K562 (cell line): ENCODE measurements at regions not wholly inside any gene's neighbourhood (a gene's known extent, or its start where the extent isn't known, plus 50 kb on each side); places are given as distances from the start of the nearest gene placed in this dataset.

Experiments used
- ATAC-seq: fragments of 200-7000 bp; cut with Tn5 transposase; 3 replicates; pipeline ENCODE4 v1.9.1; 2020; ENCODE audit warnings: moderate library complexity
- BruUV-seq: library from RNA; stranded (reverse); fragments of 400-500 nt; replicated peaks from 2 replicates; lab custom pipeline; 2021; lab: Mats Ljungman, UMichigan
- CTCF ChIA-PET: fragments of 300-600 bp; formaldehyde crosslinking; extraction: SDS; loops from one replicate; lab custom pipeline; 2021; ENCODE audit warnings: low intra/inter-chr PET ratio; lab: Yijun Ruan, JAX
- POLR2A ChIA-PET: fragments of 300-600, 350-650 bp; sonication (Branson Sonifier 250); formaldehyde crosslinking; extraction: SDS; loops from one replicate; lab custom pipeline; 2021; ENCODE audit warnings: antibody characterized with exemption, inconsistent platforms; lab: Yijun Ruan, JAX
- DNase-seq, 4 experiments: peaks; one replicate each; pipeline versions ENCODE4 v3.0.0 to v3.0.0-alpha.2; 2011 to 2018; ENCODE audit warnings: low spot score in 3 of 4, mixed read lengths in 3 of 4; ENCODE audit errors: extremely low read depth in 1 of 4
- FAIRE-seq: peaks from 2 replicates; lab custom pipeline; 2011; peaks lifted over from hg19 to GRCh38; lab: Jason Lieb, UNC
- H2AFZ ChIP-seq: 2 replicates; pipeline ENCODE4 v1.6.0; 2011; ENCODE audit warnings: low read depth, low read length, control low read depth, inconsistent platforms
- H3K27ac ChIP-seq: fragments of 200-600 bp; 3 replicates; pipeline ENCODE4 v1.8.0; 2011; ENCODE audit warnings: low read depth, mild to moderate bottlenecking, control low read depth, inconsistent platforms, low read length, moderate library complexity, mixed read lengths; ENCODE audit errors: extremely low read depth
- H3K27me3 ChIP-seq, 2 experiments: fragments of 300-600 bp in 1 of 2; 2 replicates in 1 of 2; 3 replicates in 1 of 2; pipeline versions ENCODE4 v1.6.0 to v1.8.0; 2011; ENCODE audit warnings: inconsistent platforms in 2 of 2, low read length in 2 of 2, mild to moderate bottlenecking in 1 of 2, mixed read lengths in 1 of 2, moderate library complexity in 1 of 2; ENCODE audit not compliant: control insufficient read depth in 2 of 2, insufficient read depth in 2 of 2
- H3K36me3 ChIP-seq: fragments of 300-600 bp; 3 replicates; pipeline ENCODE4 v1.8.0; 2011; ENCODE audit warnings: mild to moderate bottlenecking, low read length, inconsistent platforms; ENCODE audit not compliant: control insufficient read depth, insufficient read depth
- H3K4me1 ChIP-seq, 2 experiments: fragments of 200-600 bp in 1 of 2; replicated peaks in 1 of 2; 2 replicates in 1 of 2; 3 replicates in 1 of 2; pipeline versions ENCODE4 v1.5.1 to v1.8.0; 2011; ENCODE audit warnings: inconsistent platforms in 2 of 2, low read length in 2 of 2, mild to moderate bottlenecking in 1 of 2, mixed read lengths in 1 of 2, moderate library complexity in 1 of 2; ENCODE audit not compliant: control insufficient read depth in 2 of 2, insufficient read depth in 2 of 2
- H3K4me2 ChIP-seq: 2 replicates; pipeline ENCODE4 v1.6.1; 2011; ENCODE audit warnings: low read length, control low read depth, inconsistent platforms, mixed read lengths; ENCODE audit not compliant: insufficient read depth
- H3K4me3 ChIP-seq: fragments of 200-600 bp; sonication (generic), shearing (Covaris generic); 2 replicates; pipeline ENCODE4 v1.5.1; 2016; ENCODE audit warnings: control low read depth, inconsistent platforms
- H3K79me2 ChIP-seq: fragments of 200-600 bp; 3 replicates; pipeline ENCODE4 v1.8.0; 2011; ENCODE audit warnings: low read length, inconsistent platforms; ENCODE audit not compliant: control insufficient read depth, insufficient read depth
- H3K9ac ChIP-seq, 2 experiments: 2 replicates each; pipeline versions ENCODE4 v1.6.0 to v1.6.1; 2011; ENCODE audit warnings: low read depth in 2 of 2, low read length in 2 of 2, control low read depth in 1 of 2, inconsistent platforms in 1 of 2, mild to moderate bottlenecking in 1 of 2, mixed read lengths in 1 of 2; ENCODE audit not compliant: insufficient read depth in 1 of 2
- H3K9me1 ChIP-seq: one replicate; pipeline ENCODE4 v1.6.0; 2011; ENCODE audit warnings: inconsistent platforms, mild to moderate bottlenecking, low read length, moderate library complexity; ENCODE audit not compliant: control insufficient read depth, insufficient read depth
- H3K9me3 ChIP-seq: replicated peaks from 2 replicates; pipeline ENCODE4 v1.5.1; 2011; ENCODE audit warnings: low read depth, low read length, inconsistent platforms; ENCODE audit not compliant: control insufficient read depth, insufficient read depth
- H4K20me1 ChIP-seq: replicated peaks from 2 replicates; pipeline ENCODE4 v1.6.1; 2011; ENCODE audit warnings: low read length, inconsistent platforms, mixed read lengths; ENCODE audit not compliant: control insufficient read depth, insufficient read depth
- BRD4 ChIP-seq: fragments of 200-600 bp; sonication (generic); IDR thresholded peaks from 2 replicates; pipeline ENCODE4 v1.6.1; 2017; ENCODE audit warnings: inconsistent platforms
- C11orf30 ChIP-seq: fragments of 450-650 bp; IDR thresholded peaks from 2 replicates; pipeline ENCODE4 v1.6.1; 2016; ENCODE audit warnings: low read depth, mild to moderate bottlenecking
- CBFB ChIP-seq: sonication (generic); formaldehyde crosslinking; IDR thresholded peaks from 2 replicates; pipeline ENCODE4 v1.4.0; 2020; ENCODE audit warnings: mild to moderate bottlenecking, missing genetic modification reagents
- CLOCK ChIP-seq: fragments of 250-450 bp; sonication (Bioruptor Pico); IDR thresholded peaks from 2 replicates; pipeline ENCODE4 v1.4.0; 2020; ENCODE audit warnings: mild to moderate bottlenecking, moderate library complexity, borderline replicate concordance
- CREB5 ChIP-seq: fragments of 250-450 bp; sonication (Bioruptor Pico); IDR thresholded peaks from 2 replicates; pipeline ENCODE4 v1.5.0; 2020; ENCODE audit warnings: mild to moderate bottlenecking
- CSDE1 ChIP-seq, 2 experiments: fragments of 450-650 bp; IDR thresholded peaks; 2 replicates each; pipeline ENCODE4 v1.6.1; 2016; ENCODE audit warnings: mild to moderate bottlenecking in 1 of 2
- EGR1 ChIP-seq: fragments of 450-650 bp; conservative IDR thresholded peaks from 2 replicates; pipeline ENCODE4 v1.6.1; 2017; ENCODE audit warnings: mild to moderate bottlenecking
- HBP1 ChIP-seq: fragments of 450-650 bp; formaldehyde crosslinking; IDR thresholded peaks from 2 replicates; pipeline ENCODE4 v1.4.0; 2022; ENCODE audit warnings: missing genetic modification characterization
- MYC ChIP-seq, 2 experiments: fragments of 250-450 bp in 1 of 2; sonication (Bioruptor Pico) in 1 of 2; IDR thresholded peaks; 2 replicates each; pipeline versions ENCODE4 v1.5.1 to v1.6.1; 2012 to 2021; ENCODE audit warnings: low read depth in 2 of 2, borderline replicate concordance in 1 of 2, improper control_type of control experiment in 1 of 2, low read length in 1 of 2, mild to moderate bottlenecking in 1 of 2, moderate library complexity in 1 of 2
- NFIC ChIP-seq: fragments of 450-650 bp; IDR thresholded peaks from 2 replicates; pipeline ENCODE4 v1.6.1; 2017; ENCODE audit warnings: mild to moderate bottlenecking, inconsistent platforms
- PPARD ChIP-seq: fragments of 250-450 bp; sonication (Bioruptor Pico); IDR thresholded peaks from 2 replicates; pipeline ENCODE4 v1.8.0; 2022; ENCODE audit warnings: inconsistent platforms, mild to moderate bottlenecking, moderate library complexity
- ZNF232 ChIP-seq: sonication (generic); formaldehyde crosslinking; IDR thresholded peaks from 2 replicates; pipeline ENCODE4 v1.8.0; 2022; ENCODE audit warnings: mild to moderate bottlenecking, missing genetic modification reagents
- ZNF785 ChIP-seq: fragments of 250-450 bp; sonication (Bioruptor Pico); IDR thresholded peaks from 2 replicates; pipeline ENCODE4 v1.4.0; 2020; ENCODE audit warnings: mild to moderate bottlenecking
- in situ Hi-C: fragments of 300-500 bp; cut with MboI; formaldehyde crosslinking; loops from 4 replicates; pipeline ENCODE4 v1.15.0; 2018; ENCODE audit warnings: inconsistent platforms, mixed read lengths
- intact Hi-C: fragments of 100-400 bp; cut with micrococcal nuclease; formaldehyde crosslinking; loops from 2 replicates; pipeline ENCODE4 v1.14.2; 2022

- intact Hi-C loops (no loop called here), in situ Hi-C loops (no loop called here)
- no peak for FAIRE-seq
- ChIA-PET CTCF (no interaction called here), POLR2A (no interaction called here)
- Histone ChIP-seq H3K9ac (no peak overlapping the region), H4K20me1 (no peaks in the 10 kb centered on the region), H3K9me1 (no peaks in the 10 kb centered on the region), H3K79me2 (no peaks in the 10 kb centered on the region), H3K9me3 (no peaks in the 10 kb centered on the region), H3K4me1 (no peaks in the 10 kb centered on the region)
- TF ChIP-seq CREB5 (CRISPR knock-in tag) (no peak), MYC (IDR thresholded peaks at IDR 0.05; ENCODE audit: low read depth, low read length) (no peak), MYC (CRISPR knock-in tag; IDR thresholded peaks at IDR 0.05; ENCODE audit: borderline replicate concordance, low read depth) (no peak), ZNF785 (no peak), PPARD (CRISPR knock-in tag) (no peak), CLOCK (no peak), C11orf30 (no peak), CSDE1 (IDR thresholded peaks at IDR 0.05) (no peak), BRD4 (no peak), HBP1 (CRISPR knock-in tag) (no peak), ZNF232 (CRISPR knock-in tag) (no peak), EGR1 (no peak), NFIC (no peak), CBFB (CRISPR knock-in tag) (no peak)
- TF ChIP-seq, all 486 proteins: peak for 0
- H3K36me3 ChIP-seq, result no peaks in the 10 kb centered on the region
- H3K27ac ChIP-seq, result no peak overlapping the region
- ATAC-seq (no peak), DNase-seq (no peak)
- no peaks in the 10 kb centered on the region for H3K27me3 ChIP-seq
- H3K4me3 ChIP-seq, result no peak overlapping the region
- no peak overlapping the region for H3K4me2 ChIP-seq
- no peak overlapping the region for H2AFZ ChIP-seq
- BruUV-seq, result no TSS peak
Measured at GRCh38 chr11:79561496-79561895, 120.7 kb upstream of the TENM4 start.
